Type B pancreatic cell (in vitro differentiated cells): ENCODE measurements at regions not wholly inside any gene's neighbourhood (a gene's known extent, or its start where the extent isn't known, plus 50 kb on each side); places are given as distances from the start of the nearest gene placed in this dataset.

Experiments used
- DNase-seq: peaks from one replicate; pipeline ENCODE4 v3.0.0; 2021; ENCODE audit warnings: mixed read lengths; ENCODE audit not compliant: unreplicated experiment; ENCODE audit errors: extremely low spot score
- H3K27ac Mint-ChIP-seq: 2 replicates; pipeline ENCODE4 v1.8.0; 2021; ENCODE audit warnings: mild to moderate bottlenecking, mixed read lengths
- H3K27me3 Mint-ChIP-seq: 2 replicates; pipeline ENCODE4 v1.8.0; 2021; ENCODE audit warnings: mixed read lengths
- H3K36me3 Mint-ChIP-seq: 2 replicates; pipeline ENCODE4 v1.8.0; 2021; ENCODE audit warnings: mixed read lengths
- H3K4me1 Mint-ChIP-seq: one replicate; pipeline ENCODE4 v1.8.0; 2021; ENCODE audit warnings: mixed read lengths; ENCODE audit not compliant: unreplicated experiment
- H3K4me3 Mint-ChIP-seq: 2 replicates; pipeline ENCODE4 v1.8.0; 2021; ENCODE audit warnings: mild to moderate bottlenecking, mixed read lengths
- H3K9me3 Mint-ChIP-seq: 2 replicates; pipeline ENCODE4 v1.8.0; 2021; ENCODE audit warnings: mixed read lengths
- TF ChIP-seq, protein P1 (sequence below): fragments of 200-600 bp; sonication (generic); conservative IDR thresholded peaks from 2 replicates; pipeline ENCODE4 v1.5.0; 2021; ENCODE audit warnings: antibody characterized with exemption, mild to moderate bottlenecking

DNA sequence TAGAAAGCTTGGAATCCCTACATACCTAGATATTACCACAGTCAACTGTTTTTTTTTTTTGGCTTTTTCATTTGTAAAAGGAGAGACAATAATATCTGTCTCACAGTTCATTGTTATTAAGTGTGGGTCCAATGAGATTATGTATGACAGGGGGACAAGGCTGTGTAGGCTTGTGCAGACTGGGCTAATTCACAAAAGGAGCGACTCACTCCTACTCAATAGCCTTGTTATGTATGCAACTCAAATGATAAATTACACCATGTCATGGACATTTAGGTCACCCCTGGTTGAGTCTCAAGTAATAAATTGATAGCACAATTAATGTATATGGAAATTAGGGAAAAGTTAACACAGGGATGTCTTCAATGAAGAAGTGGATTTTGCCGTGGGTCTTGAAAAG, 208.2 kb upstream of the MAP3K7 start:
- peaks cover 5% of the 10 kb centered on the region for H3K27me3 Mint-ChIP-seq
- no peaks in the 10 kb centered on the region for H3K36me3 Mint-ChIP-seq
- no peaks in the 10 kb centered on the region for H3K9me3 Mint-ChIP-seq
- TF ChIP-seq, protein P1, sequence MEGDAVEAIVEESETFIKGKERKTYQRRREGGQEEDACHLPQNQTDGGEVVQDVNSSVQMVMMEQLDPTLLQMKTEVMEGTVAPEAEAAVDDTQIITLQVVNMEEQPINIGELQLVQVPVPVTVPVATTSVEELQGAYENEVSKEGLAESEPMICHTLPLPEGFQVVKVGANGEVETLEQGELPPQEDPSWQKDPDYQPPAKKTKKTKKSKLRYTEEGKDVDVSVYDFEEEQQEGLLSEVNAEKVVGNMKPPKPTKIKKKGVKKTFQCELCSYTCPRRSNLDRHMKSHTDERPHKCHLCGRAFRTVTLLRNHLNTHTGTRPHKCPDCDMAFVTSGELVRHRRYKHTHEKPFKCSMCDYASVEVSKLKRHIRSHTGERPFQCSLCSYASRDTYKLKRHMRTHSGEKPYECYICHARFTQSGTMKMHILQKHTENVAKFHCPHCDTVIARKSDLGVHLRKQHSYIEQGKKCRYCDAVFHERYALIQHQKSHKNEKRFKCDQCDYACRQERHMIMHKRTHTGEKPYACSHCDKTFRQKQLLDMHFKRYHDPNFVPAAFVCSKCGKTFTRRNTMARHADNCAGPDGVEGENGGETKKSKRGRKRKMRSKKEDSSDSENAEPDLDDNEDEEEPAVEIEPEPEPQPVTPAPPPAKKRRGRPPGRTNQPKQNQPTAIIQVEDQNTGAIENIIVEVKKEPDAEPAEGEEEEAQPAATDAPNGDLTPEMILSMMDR: no peak
- no peak overlapping the region for H3K4me3 Mint-ChIP-seq
- H3K4me1 Mint-ChIP-seq: no peaks in the 10 kb centered on the region
- H3K27ac Mint-ChIP-seq: no peak overlapping the region
- DNase-seq: no peak

DNA sequence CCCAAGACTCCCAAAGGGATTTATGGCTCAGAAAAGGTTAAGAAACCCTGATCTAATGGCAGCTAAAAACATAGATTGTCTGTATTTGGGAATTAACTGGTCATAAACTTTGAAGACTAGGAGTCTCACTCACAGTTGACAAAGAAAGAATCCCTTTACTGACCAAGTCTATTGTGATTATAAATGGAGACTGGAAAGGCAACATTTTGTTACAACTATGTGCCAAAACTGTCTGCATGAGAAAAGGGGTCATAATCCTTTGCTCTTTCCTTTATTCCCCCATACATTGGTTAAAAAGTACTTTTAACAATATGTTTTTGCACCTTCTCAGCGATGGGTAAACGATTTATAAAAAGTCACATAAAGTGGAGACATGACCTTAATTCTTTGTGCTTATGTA, 206.9 kb upstream of the MAP3K7 start:
- H3K27ac Mint-ChIP-seq: no peak overlapping the region
- TF ChIP-seq, protein P1: no peak
- no peaks in the 10 kb centered on the region for H3K9me3 Mint-ChIP-seq
- DNase-seq: no peak
- H3K27me3 Mint-ChIP-seq: peaks cover under 1% of the 10 kb centered on the region
- H3K4me3 Mint-ChIP-seq: no peak overlapping the region
- no peaks in the 10 kb centered on the region for H3K36me3 Mint-ChIP-seq
- H3K4me1 Mint-ChIP-seq: no peaks in the 10 kb centered on the region

DNA sequence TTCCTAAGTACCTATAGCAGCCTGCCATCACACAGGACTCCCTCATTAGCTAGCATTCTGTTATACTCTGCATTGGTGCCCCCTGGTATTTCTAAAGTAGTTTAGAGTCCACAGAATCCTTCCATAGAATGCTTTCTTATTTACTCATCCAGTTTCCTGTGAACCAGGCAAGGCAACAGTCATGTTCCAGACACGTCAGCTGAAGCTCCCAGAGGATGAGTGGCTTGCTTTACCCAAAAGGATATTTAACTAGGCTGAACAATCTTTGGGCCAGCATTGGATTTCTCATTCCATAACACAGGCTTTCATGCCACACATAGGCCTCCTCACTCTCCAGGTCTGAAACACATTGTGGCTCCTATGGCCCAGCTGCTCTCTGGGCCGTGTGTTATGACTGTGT, 203.8 kb upstream of the MAP3K7 start:
- DNase-seq: no peak
- Mint-ChIP-seq H3K4me3 (no peak overlapping the region), H3K27me3 (no peaks in the 10 kb centered on the region), H3K9me3 (no peaks in the 10 kb centered on the region), H3K27ac (no peak overlapping the region), H3K36me3 (no peaks in the 10 kb centered on the region), H3K4me1 (no peaks in the 10 kb centered on the region)
- TF ChIP-seq, protein P1: no peak

DNA sequence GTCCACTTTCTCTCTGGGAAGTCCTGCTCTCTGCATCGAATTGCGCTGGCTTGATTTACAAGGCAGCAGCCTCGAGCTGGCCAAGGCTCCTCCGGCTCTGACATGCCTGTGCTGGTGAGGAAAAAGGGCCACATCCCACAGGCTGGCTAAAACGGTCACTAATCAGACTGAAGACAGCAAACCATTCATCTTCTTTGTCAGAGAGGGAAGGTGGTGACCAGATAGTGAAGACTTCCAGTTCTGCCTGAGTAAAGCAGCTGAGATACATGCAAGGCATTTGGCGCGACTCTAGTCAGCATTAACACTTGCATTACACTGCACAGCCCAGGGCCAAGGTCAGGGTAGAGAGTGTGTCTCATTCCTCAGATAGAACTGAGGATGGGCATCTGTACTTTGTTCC, 203.2 kb upstream of the MAP3K7 start:
- Mint-ChIP-seq H3K36me3 (no peaks in the 10 kb centered on the region), H3K9me3 (no peaks in the 10 kb centered on the region), H3K27me3 (no peaks in the 10 kb centered on the region), H3K4me1 (no peaks in the 10 kb centered on the region), H3K27ac (no peak overlapping the region), H3K4me3 (no peak overlapping the region)
- TF ChIP-seq, protein P1: no peak
- DNase-seq: no peak

DNA sequence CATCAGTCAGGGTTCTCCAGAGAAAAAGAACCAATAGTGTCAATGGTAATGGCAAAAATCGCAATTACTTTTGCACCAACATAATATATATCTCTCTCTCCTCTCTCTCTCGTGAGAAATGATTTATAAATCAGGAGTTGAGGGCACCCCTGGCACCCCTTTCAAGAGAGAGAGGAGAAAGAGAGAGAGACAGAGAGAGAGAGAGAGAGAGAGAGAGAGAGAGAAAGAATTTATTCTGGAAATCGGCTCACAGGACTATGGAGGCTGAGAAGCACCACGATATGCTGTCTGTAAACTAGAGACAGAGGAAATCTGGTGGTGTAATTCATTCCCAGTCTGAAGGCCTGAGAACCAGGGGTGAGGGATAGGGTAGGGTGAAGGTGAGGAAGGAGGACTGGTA, 201.9 kb upstream of the MAP3K7 start:
- Mint-ChIP-seq H3K27ac (no peak overlapping the region), H3K4me1 (no peaks in the 10 kb centered on the region), H3K4me3 (no peak overlapping the region), H3K27me3 (no peaks in the 10 kb centered on the region), H3K9me3 (no peaks in the 10 kb centered on the region), H3K36me3 (no peaks in the 10 kb centered on the region)
- DNase-seq: no peak
- TF ChIP-seq, protein P1: no peak

DNA sequence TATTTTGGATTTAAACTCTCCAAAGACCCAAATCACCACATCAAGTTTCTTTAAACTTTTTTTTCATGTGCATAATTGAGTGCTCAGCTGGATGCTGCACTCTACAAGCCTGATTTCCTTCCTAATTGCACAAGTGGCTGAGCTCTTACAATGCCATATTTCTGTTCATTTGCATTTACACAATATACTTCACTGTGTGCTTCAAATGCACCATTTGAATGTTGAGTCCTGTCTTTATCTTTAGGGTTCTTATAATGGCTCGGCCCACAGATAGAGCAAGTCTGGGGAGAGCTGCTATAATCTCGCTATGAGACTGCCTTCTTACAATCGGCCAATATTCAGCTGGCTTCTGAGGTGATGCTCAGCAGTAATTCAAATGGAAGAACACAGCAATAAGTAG, 200.6 kb upstream of the MAP3K7 start:
- TF ChIP-seq, protein P1: no peak
- Mint-ChIP-seq H3K4me1 (no peaks in the 10 kb centered on the region), H3K36me3 (no peaks in the 10 kb centered on the region), H3K4me3 (no peak overlapping the region), H3K27ac (no peak overlapping the region), H3K9me3 (no peaks in the 10 kb centered on the region), H3K27me3 (no peaks in the 10 kb centered on the region)
- DNase-seq: no peak
